HG02798 (cell line): ENCODE measurements at regions not wholly inside any gene's neighbourhood (a gene's known extent, or its start where the extent isn't known, plus 50 kb on each side); places are given as distances from the start of the nearest gene placed in this dataset.
"Not testable (repeated sequence)": the region's sequence is repeated elsewhere in the genome, so short reads cannot be mapped to it uniquely, and the experiment has no call there.

Source experiments
- ATAC-seq: cut with Tn5 transposase; IDR thresholded peaks from one replicate; pipeline ENCODE4 v1.9.1; 2021; ENCODE audit warnings: mild to moderate bottlenecking; ENCODE audit not compliant: unreplicated experiment, poor library complexity

GRCh38 chr6:27642744-27643456 is 170.0 kb upstream of the ZNF184 start:
- ATAC-seq: no peak

- ATAC-seq: not testable (repeated sequence)
Observed at GRCh38 chr6:27635886-27636285, 163.0 kb upstream of the ZNF184 start.

GRCh38 chr6:27633221-27633688 is 160.3 kb upstream of the ZNF184 start:
- not testable (repeated sequence) for ATAC-seq

- peak; percentile 12 for ATAC-seq
Observed at GRCh38 chr6:27631609-27631916, 158.7 kb upstream of the ZNF184 start.

GRCh38 chr6:27630727-27631608 is 158.1 kb upstream of the ZNF184 start:
- ATAC-seq: peak; percentile 51

GRCh38 chr6:27624694-27625262 is 151.9 kb upstream of the ZNF184 start:
- no peak for ATAC-seq

- no peak for ATAC-seq
Observed at GRCh38 chr6:27623103-27623502, 150.2 kb upstream of the ZNF184 start.

GRCh38 chr6:27619436-27619835 is 146.5 kb upstream of the ZNF184 start:
- ATAC-seq: no peak

GRCh38 chr6:27617700-27618689 is 145.1 kb upstream of the ZNF184 start:
- peak; percentile 50 for ATAC-seq

- no peak for ATAC-seq
Observed at GRCh38 chr6:27617046-27617687, 144.3 kb upstream of the ZNF184 start.

GRCh38 chr6:27616328-27617045 is 143.6 kb upstream of the ZNF184 start:
- no peak for ATAC-seq

GRCh38 chr6:27611451-27611850 is 138.5 kb upstream of the ZNF184 start:
- no peak for ATAC-seq

GRCh38 chr6:27608916-27609883 is 136.3 kb upstream of the ZNF184 start:
- no peak for ATAC-seq

- peak; percentile 35 for ATAC-seq
Observed at GRCh38 chr6:27605401-27606342, 132.8 kb upstream of the ZNF184 start.

GRCh38 chr6:27604986-27605385 is 132.1 kb upstream of the ZNF184 start:
- ATAC-seq: no peak

GRCh38 chr6:27601668-27602254 is 128.9 kb upstream of the ZNF184 start:
- peak; percentile 37 for ATAC-seq
